Lower lobe of right lung (tissue), 2 donors: ENCODE measurements at regions not wholly inside any gene's neighbourhood (a gene's known extent, or its start where the extent isn't known, plus 50 kb on each side); places are given as distances from the start of the nearest gene placed in this dataset.

Experiments used
- ATAC-seq, 2 donors: fragments of 200-7000 bp; cut with Tn5 transposase; one replicate each; pipeline ENCODE4 v1.9.1; 2020 to 2022; ENCODE audit warnings: mild to moderate bottlenecking in 2 of 2, moderate library complexity in 2 of 2
- DNase-seq: peaks from one replicate; pipeline ENCODE4 v3.0.0-alpha.2; 2020
- H3K27ac ChIP-seq: fragments of 200-600 bp; one replicate; pipeline ENCODE4 v1.8.0; 2022
- H3K27me3 ChIP-seq: fragments of 200-600 bp; one replicate; pipeline ENCODE4 v1.8.0; 2022; ENCODE audit warnings: low read depth
- H3K36me3 ChIP-seq: fragments of 200-600 bp; one replicate; pipeline ENCODE4 v1.8.0; 2022; ENCODE audit warnings: mild to moderate bottlenecking
- H3K4me1 ChIP-seq: fragments of 200-600 bp; one replicate; pipeline ENCODE4 v1.8.0; 2022
- H3K4me3 ChIP-seq: fragments of 200-600 bp; one replicate; pipeline ENCODE4 v1.8.0; 2022; ENCODE audit warnings: mild to moderate bottlenecking
- H3K9me3 ChIP-seq: fragments of 200-600 bp; one replicate; pipeline ENCODE4 v1.8.0; 2022
- intact Hi-C: fragments of 100-400 bp; cut with DNase I; formaldehyde crosslinking; loops from one replicate; pipeline ENCODE4 v1.11.0; 2022
- TF ChIP-seq, protein P1 (sequence below): fragments of 200-600 bp; IDR thresholded peaks from one replicate; pipeline ENCODE4 v1.8.0; 2022; ENCODE audit warnings: antibody characterized with exemption, mild to moderate bottlenecking
- donor health status: DM: no; HTN: yes; CAD: no; lungs with severe emphysema.

DNA sequence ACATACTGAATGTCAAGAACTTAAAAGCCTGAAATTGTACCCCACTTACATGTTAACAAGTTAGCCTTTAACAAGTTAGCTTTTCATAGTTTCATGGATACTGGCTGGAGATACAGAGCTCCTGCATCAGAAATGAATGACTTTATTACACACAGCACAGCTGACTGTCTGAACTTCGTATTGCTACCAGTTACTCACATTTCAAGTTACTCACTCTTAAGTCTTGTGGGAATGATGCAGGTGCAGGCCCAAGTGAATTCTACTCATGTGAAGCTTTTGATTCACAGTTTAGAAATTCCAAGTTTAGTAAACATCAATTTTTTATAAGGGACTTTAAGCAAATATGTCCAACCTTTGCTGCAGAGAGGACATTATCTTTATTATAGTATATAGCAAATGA lies 762.2 kb upstream of the PRR20A start:
- no peak for ATAC-seq
- Histone ChIP-seq H3K4me3 (no peak overlapping the region), H3K36me3 (no peaks in the 10 kb centered on the region), H3K27me3 (no peaks in the 10 kb centered on the region), H3K9me3 (no peaks in the 10 kb centered on the region), H3K27ac (no peak overlapping the region), H3K4me1 (no peaks in the 10 kb centered on the region)
- intact Hi-C loops = no loop called here
- TF ChIP-seq, protein P1, sequence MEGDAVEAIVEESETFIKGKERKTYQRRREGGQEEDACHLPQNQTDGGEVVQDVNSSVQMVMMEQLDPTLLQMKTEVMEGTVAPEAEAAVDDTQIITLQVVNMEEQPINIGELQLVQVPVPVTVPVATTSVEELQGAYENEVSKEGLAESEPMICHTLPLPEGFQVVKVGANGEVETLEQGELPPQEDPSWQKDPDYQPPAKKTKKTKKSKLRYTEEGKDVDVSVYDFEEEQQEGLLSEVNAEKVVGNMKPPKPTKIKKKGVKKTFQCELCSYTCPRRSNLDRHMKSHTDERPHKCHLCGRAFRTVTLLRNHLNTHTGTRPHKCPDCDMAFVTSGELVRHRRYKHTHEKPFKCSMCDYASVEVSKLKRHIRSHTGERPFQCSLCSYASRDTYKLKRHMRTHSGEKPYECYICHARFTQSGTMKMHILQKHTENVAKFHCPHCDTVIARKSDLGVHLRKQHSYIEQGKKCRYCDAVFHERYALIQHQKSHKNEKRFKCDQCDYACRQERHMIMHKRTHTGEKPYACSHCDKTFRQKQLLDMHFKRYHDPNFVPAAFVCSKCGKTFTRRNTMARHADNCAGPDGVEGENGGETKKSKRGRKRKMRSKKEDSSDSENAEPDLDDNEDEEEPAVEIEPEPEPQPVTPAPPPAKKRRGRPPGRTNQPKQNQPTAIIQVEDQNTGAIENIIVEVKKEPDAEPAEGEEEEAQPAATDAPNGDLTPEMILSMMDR = no peak
- DNase-seq = no peak

- Histone ChIP-seq H3K4me1 (no peaks in the 10 kb centered on the region), H3K27me3 (no peaks in the 10 kb centered on the region), H3K9me3 (no peaks in the 10 kb centered on the region), H3K4me3 (no peak overlapping the region), H3K36me3 (no peaks in the 10 kb centered on the region), H3K27ac (no peak overlapping the region)
- TF ChIP-seq, protein P1 = no peak
- DNase-seq (no peak), ATAC-seq (no peak)
- intact Hi-C loops = no loop called here
These were observed 747.2 kb upstream of the PRR20A start for GRCh38 chr13:56393549-56393948.

- Histone ChIP-seq H3K4me1 (no peaks in the 10 kb centered on the region), H3K36me3 (no peaks in the 10 kb centered on the region), H3K27ac (no peak overlapping the region), H3K4me3 (no peak overlapping the region), H3K9me3 (no peaks in the 10 kb centered on the region), H3K27me3 (no peaks in the 10 kb centered on the region)
- intact Hi-C loops = no loop called here
- no peak for ATAC-seq
- TF ChIP-seq, protein P1 = no peak
- DNase-seq = no peak
These were observed 744.4 kb upstream of the PRR20A start for GRCh38 chr13:56396318-56396717.

- H3K27ac ChIP-seq = no peak overlapping the region
- H3K9me3 ChIP-seq = no peaks in the 10 kb centered on the region
- H3K4me3 ChIP-seq = no peak overlapping the region
- H3K27me3 ChIP-seq = no peaks in the 10 kb centered on the region
- intact Hi-C loops = no loop called here
- H3K4me1 ChIP-seq = no peaks in the 10 kb centered on the region
- DNase-seq (no peak), ATAC-seq (no peak)
- no peaks in the 10 kb centered on the region for H3K36me3 ChIP-seq
- TF ChIP-seq, protein P1 = no peak
These were observed 739.9 kb upstream of the PRR20A start for GRCh38 chr13:56400774-56401173.

DNA sequence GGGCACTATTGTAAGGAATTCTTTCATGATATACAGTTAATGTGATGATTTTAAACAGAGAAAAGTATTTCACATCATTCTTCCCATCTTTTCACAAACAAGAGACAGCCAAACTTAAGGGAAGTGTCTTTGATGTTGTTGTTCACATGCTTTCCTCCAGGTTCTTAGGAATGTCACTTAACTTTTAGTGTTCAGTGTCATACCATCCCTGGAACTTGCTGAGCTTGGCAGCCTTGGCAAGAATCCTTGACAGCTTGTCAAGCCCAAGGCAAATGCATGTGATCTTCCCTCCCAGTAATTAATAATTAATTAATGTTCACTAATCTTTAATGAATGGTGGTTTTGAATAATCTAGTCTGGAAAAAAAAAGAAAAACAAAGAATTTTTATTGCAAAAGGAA lies 727.9 kb upstream of the PRR20A start:
- Histone ChIP-seq H3K9me3 (no peaks in the 10 kb centered on the region), H3K36me3 (no peaks in the 10 kb centered on the region), H3K4me3 (no peak overlapping the region), H3K4me1 (no peaks in the 10 kb centered on the region), H3K27ac (no peak overlapping the region), H3K27me3 (no peaks in the 10 kb centered on the region)
- TF ChIP-seq, protein P1 = no peak
- no peak for DNase-seq
- intact Hi-C loops = no loop called here
- ATAC-seq = no peak

GRCh38 chr13:56424246-56424645 lies 716.5 kb upstream of the PRR20A start:
- Histone ChIP-seq H3K4me3 (no peak overlapping the region), H3K27me3 (no peaks in the 10 kb centered on the region), H3K36me3 (no peaks in the 10 kb centered on the region), H3K4me1 (no peaks in the 10 kb centered on the region), H3K27ac (no peak overlapping the region), H3K9me3 (no peaks in the 10 kb centered on the region)
- DNase-seq (no peak), ATAC-seq (no peak)
- intact Hi-C loops = no loop called here
- TF ChIP-seq, protein P1 = no peak
